Erythroblast (primary cell): ENCODE measurements at regions not wholly inside any gene's neighbourhood (a gene's known extent, or its start where the extent isn't known, plus 50 kb on each side); places are given as distances from the start of the nearest gene placed in this dataset.

Source experiments
- GATA1 ChIP-seq: IDR thresholded peaks from 2 replicates; pipeline ENCODE4 v1.6.1; 2011; ENCODE audit warnings: low read depth, mild to moderate bottlenecking, control low read depth, low read length, moderate library complexity
- POLR2A ChIP-seq: IDR thresholded peaks from 2 replicates; pipeline ENCODE4 v1.6.1; 2011; ENCODE audit warnings: mild to moderate bottlenecking, low read length

DNA sequence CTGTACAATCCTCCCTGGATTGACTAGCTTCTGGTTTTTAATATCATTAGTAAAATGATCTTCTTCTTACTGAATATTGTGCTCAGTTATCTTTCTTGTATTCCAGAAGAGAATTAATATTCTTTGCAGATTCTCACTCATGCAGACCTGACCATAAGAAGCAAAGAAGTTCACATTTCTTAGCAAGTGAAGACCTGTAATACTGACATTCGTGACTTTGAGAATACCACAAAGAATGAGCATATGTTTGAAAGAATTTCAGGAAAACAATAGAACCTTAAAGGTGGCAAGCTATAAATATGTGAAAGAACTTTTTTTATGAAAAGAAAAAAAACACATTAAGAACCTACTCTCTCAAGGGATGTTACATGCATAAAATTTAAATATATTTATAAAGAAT, 371.6 kb downstream of the JRKL start:
- TF ChIP-seq POLR2A (no peak), GATA1 (no peak)
